ENCODE measurements at regions not wholly inside any gene's neighbourhood (a gene's known extent, or its start where the extent isn't known, plus 50 kb on each side); places are given as distances from the start of the nearest gene placed in this dataset.

DNA sequence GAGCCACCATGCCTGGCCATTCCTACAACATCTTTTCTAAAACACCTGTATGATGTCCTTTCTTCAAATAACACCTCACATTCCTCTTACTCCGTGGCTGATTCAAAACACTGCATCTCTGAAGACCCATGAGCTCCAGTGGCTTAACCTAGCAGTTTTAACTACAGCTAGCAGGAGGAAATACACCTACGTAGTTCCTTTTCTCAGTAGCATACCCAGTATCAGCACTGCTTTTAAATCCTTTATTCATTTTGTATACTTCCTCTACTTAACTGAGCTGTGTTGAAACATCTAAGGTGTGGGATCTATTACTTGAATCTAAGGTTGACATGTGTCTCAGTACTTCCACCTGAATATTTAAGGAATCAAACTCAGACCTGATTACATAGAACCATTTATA, 113.6 kb upstream of the CCDC28A start:
- FAIRE-seq, result no peak
- no peak overlapping the region for H3K27ac Mint-ChIP-seq (ENCODE audit: unreplicated experiment)
- TF ChIP-seq, protein P1, sequence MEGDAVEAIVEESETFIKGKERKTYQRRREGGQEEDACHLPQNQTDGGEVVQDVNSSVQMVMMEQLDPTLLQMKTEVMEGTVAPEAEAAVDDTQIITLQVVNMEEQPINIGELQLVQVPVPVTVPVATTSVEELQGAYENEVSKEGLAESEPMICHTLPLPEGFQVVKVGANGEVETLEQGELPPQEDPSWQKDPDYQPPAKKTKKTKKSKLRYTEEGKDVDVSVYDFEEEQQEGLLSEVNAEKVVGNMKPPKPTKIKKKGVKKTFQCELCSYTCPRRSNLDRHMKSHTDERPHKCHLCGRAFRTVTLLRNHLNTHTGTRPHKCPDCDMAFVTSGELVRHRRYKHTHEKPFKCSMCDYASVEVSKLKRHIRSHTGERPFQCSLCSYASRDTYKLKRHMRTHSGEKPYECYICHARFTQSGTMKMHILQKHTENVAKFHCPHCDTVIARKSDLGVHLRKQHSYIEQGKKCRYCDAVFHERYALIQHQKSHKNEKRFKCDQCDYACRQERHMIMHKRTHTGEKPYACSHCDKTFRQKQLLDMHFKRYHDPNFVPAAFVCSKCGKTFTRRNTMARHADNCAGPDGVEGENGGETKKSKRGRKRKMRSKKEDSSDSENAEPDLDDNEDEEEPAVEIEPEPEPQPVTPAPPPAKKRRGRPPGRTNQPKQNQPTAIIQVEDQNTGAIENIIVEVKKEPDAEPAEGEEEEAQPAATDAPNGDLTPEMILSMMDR (IDR thresholded peaks at IDR 0.05; ENCODE audit: insufficient read depth, low read depth, low read length), result no peak
- no peak for TF ChIP-seq EZH2 (IDR thresholded peaks at IDR 0.05; ENCODE audit: insufficient read depth, low read length)

DNA sequence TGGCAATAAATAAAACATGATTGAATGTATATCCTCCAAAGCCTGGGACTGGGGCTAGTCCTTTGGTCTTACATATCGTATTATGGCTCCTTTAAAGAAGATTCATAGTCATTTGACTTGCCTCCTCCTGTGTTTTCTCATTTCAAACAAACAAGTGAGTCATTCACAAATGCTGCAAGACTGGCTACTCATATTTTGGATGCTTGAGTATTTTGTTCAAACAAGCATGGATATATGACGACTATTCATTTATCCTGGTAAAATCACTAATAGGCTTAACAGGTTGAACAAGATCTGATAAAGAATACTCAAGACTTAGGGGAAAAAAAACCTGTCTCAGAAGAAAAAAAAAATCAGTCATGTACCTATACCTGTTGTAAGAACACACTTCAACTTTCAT, 111.1 kb upstream of the CCDC28A start:
- Histone ChIP-seq H3K27me3 (ENCODE audit: insufficient read depth, low read length) (no peaks in the 10 kb centered on the region), H3K4me2 (ENCODE audit: low read length) (no peak overlapping the region), H3K27ac (ENCODE audit: low read depth, low read length) (no peak overlapping the region), H3K4me3 (ENCODE audit: insufficient read depth, low read depth, low read length) (no peak overlapping the region), H2AFZ (ENCODE audit: low read depth, low read length) (no peak overlapping the region), H4K20me1 (ENCODE audit: insufficient read depth, low read length) (no peaks in the 10 kb centered on the region), H3K9me3 (ENCODE audit: insufficient read depth, low read depth, low read length) (no peaks in the 10 kb centered on the region), H3K79me2 (ENCODE audit: insufficient read depth, low read length) (peaks cover 9% of the 10 kb centered on the region), H3K36me3 (ENCODE audit: insufficient read depth, low read length) (no peaks in the 10 kb centered on the region), H3K9ac (ENCODE audit: low read length) (no peak overlapping the region), H3K4me1 (ENCODE audit: insufficient read depth, low read length) (no peaks in the 10 kb centered on the region)
- FAIRE-seq, result no peak
- DNase-seq (ENCODE audit: low read depth), result no peak
- no peak for TF ChIP-seq EZH2 (IDR thresholded peaks at IDR 0.05; ENCODE audit: insufficient read depth, low read length)
- TF ChIP-seq, protein P1 (IDR thresholded peaks at IDR 0.05; ENCODE audit: insufficient read depth, low read depth, low read length), result no peak
- H3K4me3 Mint-ChIP-seq (ENCODE audit: unreplicated experiment), result no peak overlapping the region
- no peaks in the 10 kb centered on the region for H3K27me3 Mint-ChIP-seq (ENCODE audit: low read depth, unreplicated experiment)
- H3K4me1 Mint-ChIP-seq (ENCODE audit: low read depth, unreplicated experiment), result peaks cover 2% of the 10 kb centered on the region
- no peak overlapping the region for H3K27ac Mint-ChIP-seq (ENCODE audit: unreplicated experiment)
- no peaks in the 10 kb centered on the region for H3K36me3 Mint-ChIP-seq (ENCODE audit: low read depth, unreplicated experiment)
- H3K9me3 Mint-ChIP-seq (ENCODE audit: unreplicated experiment), result no peaks in the 10 kb centered on the region

More for the DNA sequence above, 113.6 kb upstream of the CCDC28A start:
- Histone ChIP-seq H3K4me3 (ENCODE audit: insufficient read depth, low read depth, low read length) (no peak overlapping the region), H3K9me3 (ENCODE audit: insufficient read depth, low read depth, low read length) (no peaks in the 10 kb centered on the region), H4K20me1 (ENCODE audit: insufficient read depth, low read length) (no peaks in the 10 kb centered on the region), H3K4me2 (ENCODE audit: low read length) (no peak overlapping the region), H2AFZ (ENCODE audit: low read depth, low read length) (no peak overlapping the region), H3K27me3 (ENCODE audit: insufficient read depth, low read length) (no peaks in the 10 kb centered on the region), H3K9ac (ENCODE audit: low read length) (no peak overlapping the region), H3K79me2 (ENCODE audit: insufficient read depth, low read length) (peaks cover 10% of the 10 kb centered on the region), H3K4me1 (ENCODE audit: insufficient read depth, low read length) (peaks cover 9% of the 10 kb centered on the region), H3K27ac (ENCODE audit: low read depth, low read length) (no peak overlapping the region), H3K36me3 (ENCODE audit: insufficient read depth, low read length) (no peaks in the 10 kb centered on the region)
- Mint-ChIP-seq H3K27me3 (ENCODE audit: low read depth, unreplicated experiment) (no peaks in the 10 kb centered on the region), H3K36me3 (ENCODE audit: low read depth, unreplicated experiment) (no peaks in the 10 kb centered on the region), H3K9me3 (ENCODE audit: unreplicated experiment) (no peaks in the 10 kb centered on the region), H3K4me1 (ENCODE audit: low read depth, unreplicated experiment) (no peaks in the 10 kb centered on the region), H3K4me3 (ENCODE audit: unreplicated experiment) (no peak overlapping the region)
- no peak for DNase-seq (ENCODE audit: low read depth)

DNA sequence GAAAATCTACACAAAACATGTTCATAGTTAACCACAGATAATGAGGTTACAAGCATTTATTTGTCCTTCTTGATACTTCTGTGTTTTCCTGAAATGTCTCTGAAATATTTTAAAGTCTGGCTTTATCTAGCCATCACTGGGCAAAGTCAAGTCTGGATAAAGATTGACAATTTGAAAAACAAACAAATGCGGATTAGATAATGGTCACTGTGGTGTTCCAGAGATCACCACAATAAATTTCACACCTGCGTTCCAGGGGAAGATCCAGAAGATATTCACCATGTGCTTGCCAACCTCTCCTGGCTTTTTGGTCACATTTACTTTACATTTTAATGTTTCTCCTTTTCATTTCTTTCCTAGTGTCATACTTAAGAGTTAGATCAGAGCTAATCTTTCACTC, 109.7 kb upstream of the CCDC28A start:
- peaks cover 12% of the 10 kb centered on the region for H3K79me2 ChIP-seq (ENCODE audit: insufficient read depth, low read length)
- H3K36me3 Mint-ChIP-seq (ENCODE audit: low read depth, unreplicated experiment), result no peaks in the 10 kb centered on the region
- no peaks in the 10 kb centered on the region for H3K4me1 ChIP-seq (ENCODE audit: insufficient read depth, low read length)
- DNase-seq (ENCODE audit: low read depth), result no peak
- H3K27me3 ChIP-seq (ENCODE audit: insufficient read depth, low read length), result no peaks in the 10 kb centered on the region
- TF ChIP-seq, protein P1 (IDR thresholded peaks at IDR 0.05; ENCODE audit: insufficient read depth, low read depth, low read length), result no peak
- TF ChIP-seq EZH2 (IDR thresholded peaks at IDR 0.05; ENCODE audit: insufficient read depth, low read length), result no peak
- H3K36me3 ChIP-seq (ENCODE audit: insufficient read depth, low read length), result no peaks in the 10 kb centered on the region
- no peak overlapping the region for H2AFZ ChIP-seq (ENCODE audit: low read depth, low read length)
- H3K4me3 ChIP-seq (ENCODE audit: insufficient read depth, low read depth, low read length), result no peak overlapping the region
- no peaks in the 10 kb centered on the region for H3K27me3 Mint-ChIP-seq (ENCODE audit: low read depth, unreplicated experiment)
- no peak overlapping the region for H3K27ac Mint-ChIP-seq (ENCODE audit: unreplicated experiment)
- no peak overlapping the region for H3K4me3 Mint-ChIP-seq (ENCODE audit: unreplicated experiment)
- no peak overlapping the region for H3K9ac ChIP-seq (ENCODE audit: low read length)
- no peaks in the 10 kb centered on the region for H3K9me3 ChIP-seq (ENCODE audit: insufficient read depth, low read depth, low read length)
- FAIRE-seq, result no peak
- H4K20me1 ChIP-seq (ENCODE audit: insufficient read depth, low read length), result no peaks in the 10 kb centered on the region
- no peak overlapping the region for H3K27ac ChIP-seq (ENCODE audit: low read depth, low read length)
- peaks cover 2% of the 10 kb centered on the region for H3K4me1 Mint-ChIP-seq (ENCODE audit: low read depth, unreplicated experiment)
- H3K9me3 Mint-ChIP-seq (ENCODE audit: unreplicated experiment), result no peaks in the 10 kb centered on the region
- no peak overlapping the region for H3K4me2 ChIP-seq (ENCODE audit: low read length)
